ENCODE measurements at regions not wholly inside any gene's neighbourhood (a gene's known extent, or its start where the extent isn't known, plus 50 kb on each side); places are given as distances from the start of the nearest gene placed in this dataset.

GRCh38 chr10:65133652-65134051 is 1612.5 kb downstream of the REEP3 start:
- Mint-ChIP-seq H3K27me3 (ENCODE audit: insufficient read depth, unreplicated experiment) (no peaks in the 10 kb centered on the region), H3K27ac (ENCODE audit: unreplicated experiment) (no peak overlapping the region), H3K9me3 (ENCODE audit: unreplicated experiment) (no peaks in the 10 kb centered on the region), H3K36me3 (ENCODE audit: insufficient read depth, unreplicated experiment) (no peaks in the 10 kb centered on the region), H3K4me3 (ENCODE audit: unreplicated experiment) (no peak overlapping the region), H3K4me1 (ENCODE audit: low read depth, unreplicated experiment) (no peaks in the 10 kb centered on the region)
- no TSS peak for BruUV-seq (replicated peaks)
- TF ChIP-seq, protein P1, sequence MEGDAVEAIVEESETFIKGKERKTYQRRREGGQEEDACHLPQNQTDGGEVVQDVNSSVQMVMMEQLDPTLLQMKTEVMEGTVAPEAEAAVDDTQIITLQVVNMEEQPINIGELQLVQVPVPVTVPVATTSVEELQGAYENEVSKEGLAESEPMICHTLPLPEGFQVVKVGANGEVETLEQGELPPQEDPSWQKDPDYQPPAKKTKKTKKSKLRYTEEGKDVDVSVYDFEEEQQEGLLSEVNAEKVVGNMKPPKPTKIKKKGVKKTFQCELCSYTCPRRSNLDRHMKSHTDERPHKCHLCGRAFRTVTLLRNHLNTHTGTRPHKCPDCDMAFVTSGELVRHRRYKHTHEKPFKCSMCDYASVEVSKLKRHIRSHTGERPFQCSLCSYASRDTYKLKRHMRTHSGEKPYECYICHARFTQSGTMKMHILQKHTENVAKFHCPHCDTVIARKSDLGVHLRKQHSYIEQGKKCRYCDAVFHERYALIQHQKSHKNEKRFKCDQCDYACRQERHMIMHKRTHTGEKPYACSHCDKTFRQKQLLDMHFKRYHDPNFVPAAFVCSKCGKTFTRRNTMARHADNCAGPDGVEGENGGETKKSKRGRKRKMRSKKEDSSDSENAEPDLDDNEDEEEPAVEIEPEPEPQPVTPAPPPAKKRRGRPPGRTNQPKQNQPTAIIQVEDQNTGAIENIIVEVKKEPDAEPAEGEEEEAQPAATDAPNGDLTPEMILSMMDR (IDR thresholded peaks at IDR 0.05; ENCODE audit: insufficient read depth in 1 of 2, low read depth in 1 of 2, low read length in 1 of 2, severe bottlenecking in 1 of 2, unreplicated experiment in 1 of 2), result no peak
- intact Hi-C loops (cut with micrococcal nuclease; ENCODE audit: unreplicated experiment), result no loop called here
- no peaks in the 10 kb centered on the region for H3K4me1 ChIP-seq
- H3K27me3 ChIP-seq (replicated peaks; ENCODE audit: control insufficient read depth, insufficient read depth, low read length), result no peaks in the 10 kb centered on the region
- CTCF ChIA-PET, result no interaction called here
- no peak overlapping the region for H3K4me3 ChIP-seq (ENCODE audit: low read depth, low read length)
- POLR2A ChIA-PET, result no interaction called here
- no peak for DNase-seq
- no peaks in the 10 kb centered on the region for H3K36me3 ChIP-seq (ENCODE audit: control insufficient read depth, insufficient read depth, low read length)
- no peaks in the 10 kb centered on the region for H3K9me3 ChIP-seq

- no peak overlapping the region for H3K4me3 Mint-ChIP-seq (ENCODE audit: unreplicated experiment)
- H3K27ac Mint-ChIP-seq (ENCODE audit: unreplicated experiment), result no peak overlapping the region
- no TSS peak for BruUV-seq (replicated peaks)
- intact Hi-C loops (cut with micrococcal nuclease; ENCODE audit: unreplicated experiment), result no loop called here
- no peaks in the 10 kb centered on the region for H3K27me3 Mint-ChIP-seq (ENCODE audit: insufficient read depth, unreplicated experiment)
- no peaks in the 10 kb centered on the region for H3K4me1 Mint-ChIP-seq (ENCODE audit: low read depth, unreplicated experiment)
- H3K9me3 Mint-ChIP-seq (ENCODE audit: unreplicated experiment), result no peaks in the 10 kb centered on the region
- CTCF ChIA-PET, result no interaction called here
- Histone ChIP-seq H3K4me3 (ENCODE audit: low read depth, low read length) (no peak overlapping the region), H3K9me3 (no peaks in the 10 kb centered on the region), H3K27me3 (replicated peaks; ENCODE audit: control insufficient read depth, insufficient read depth, low read length) (no peaks in the 10 kb centered on the region), H3K36me3 (ENCODE audit: control insufficient read depth, insufficient read depth, low read length) (no peaks in the 10 kb centered on the region), H3K4me1 (no peaks in the 10 kb centered on the region)
- TF ChIP-seq, protein P1 (IDR thresholded peaks at IDR 0.05; ENCODE audit: insufficient read depth in 1 of 2, low read depth in 1 of 2, low read length in 1 of 2, severe bottlenecking in 1 of 2, unreplicated experiment in 1 of 2), result no peak
- H3K36me3 Mint-ChIP-seq (ENCODE audit: insufficient read depth, unreplicated experiment), result no peaks in the 10 kb centered on the region
- POLR2A ChIA-PET, result no interaction called here
- no peak for DNase-seq
Measured at GRCh38 chr10:65135508-65135907, 1614.3 kb downstream of the REEP3 start.

DNA sequence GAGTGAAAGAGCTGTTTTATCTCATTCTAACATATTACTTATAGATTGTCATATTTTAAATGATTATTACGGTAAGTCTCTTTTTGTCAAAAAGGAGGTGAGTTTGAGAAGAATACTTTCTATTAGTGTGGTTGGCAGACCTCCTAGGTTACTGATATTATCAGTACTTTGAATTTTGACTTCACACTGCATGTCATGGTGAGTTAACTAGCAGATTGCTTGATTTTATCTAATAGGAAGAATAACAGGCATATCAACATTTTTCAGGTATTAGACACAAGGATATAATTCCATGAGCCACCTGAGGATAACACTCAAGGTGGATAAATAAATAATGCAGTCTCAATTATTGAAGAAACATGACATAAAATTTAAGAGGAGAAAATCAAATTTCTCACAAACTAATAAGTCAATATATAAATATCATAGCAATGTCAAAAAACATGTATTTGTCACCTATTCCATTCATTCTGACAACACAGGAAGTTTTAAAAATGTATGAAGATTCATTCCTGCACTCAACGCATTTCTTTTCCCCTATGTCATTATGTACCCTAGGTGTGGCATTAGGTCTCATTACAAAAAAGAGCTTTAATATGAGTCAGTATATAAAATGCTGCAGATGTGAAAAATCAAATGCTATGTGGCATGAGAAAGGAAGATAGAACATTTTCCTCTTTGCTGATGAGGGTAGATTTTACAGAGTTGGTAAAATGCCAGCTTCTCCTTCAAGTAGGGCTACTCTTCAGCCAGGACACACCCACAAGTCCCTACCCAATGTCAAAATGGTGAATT is 1621.6 kb downstream of the REEP3 start:
- BruUV-seq (replicated peaks), result no TSS peak
- Mint-ChIP-seq H3K36me3 (ENCODE audit: insufficient read depth, unreplicated experiment) (no peaks in the 10 kb centered on the region), H3K9me3 (ENCODE audit: unreplicated experiment) (no peaks in the 10 kb centered on the region), H3K27me3 (ENCODE audit: insufficient read depth, unreplicated experiment) (peaks cover 2% of the 10 kb centered on the region), H3K4me3 (ENCODE audit: unreplicated experiment) (no peak overlapping the region), H3K27ac (ENCODE audit: unreplicated experiment) (no peak overlapping the region), H3K4me1 (ENCODE audit: low read depth, unreplicated experiment) (no peaks in the 10 kb centered on the region)
- Histone ChIP-seq H3K27me3 (replicated peaks; ENCODE audit: control insufficient read depth, insufficient read depth, low read length) (no peaks in the 10 kb centered on the region), H3K4me3 (ENCODE audit: low read depth, low read length) (no peak overlapping the region), H3K4me1 (no peaks in the 10 kb centered on the region), H3K36me3 (ENCODE audit: control insufficient read depth, insufficient read depth, low read length) (no peaks in the 10 kb centered on the region), H3K9me3 (no peaks in the 10 kb centered on the region)
- POLR2A ChIA-PET, result no interaction called here
- CTCF ChIA-PET, result no interaction called here
- intact Hi-C loops (cut with micrococcal nuclease; ENCODE audit: unreplicated experiment), result no loop called here
- DNase-seq, result no peak
- TF ChIP-seq, protein P1 (IDR thresholded peaks at IDR 0.05; ENCODE audit: insufficient read depth in 1 of 2, low read depth in 1 of 2, low read length in 1 of 2, severe bottlenecking in 1 of 2, unreplicated experiment in 1 of 2), result no peak

Data from Caco-2 (cell line).